AG04449 (cell line): ENCODE measurements at regions not wholly inside any gene's neighbourhood (a gene's known extent, or its start where the extent isn't known, plus 50 kb on each side); places are given as distances from the start of the nearest gene placed in this dataset.

Source experiments
- CTCF ChIA-PET: fragments of 350-600 bp; formaldehyde crosslinking; extraction: SDS; loops from one replicate; lab custom pipeline; 2021; ENCODE audit warnings: antibody characterized with exemption; lab: Yijun Ruan, JAX
- POLR2A ChIA-PET: fragments of 400-600, 350-600 bp; formaldehyde crosslinking; extraction: SDS; loops from one replicate; lab custom pipeline; 2020; ENCODE audit warnings: antibody characterized with exemption, inconsistent platforms; lab: Yijun Ruan, JAX
- DNase-seq: peaks from one replicate; pipeline ENCODE4 v3.0.0-alpha.2; 2010; ENCODE audit warnings: low read depth, low spot score
- H3K4me3 ChIP-seq: 2 replicates; pipeline ENCODE4 v1.5.1; 2011; ENCODE audit warnings: low read depth, mild to moderate bottlenecking, control low read depth, low read length
- TF ChIP-seq, protein P1 (sequence below): IDR thresholded peaks from one replicate; pipeline ENCODE4 v1.5.1; 2011; ENCODE audit warnings: mild to moderate bottlenecking, moderate library complexity, low read length, control low read depth, inconsistent platforms; ENCODE audit not compliant: insufficient read depth; ENCODE audit errors: missing control alignments

DNA sequence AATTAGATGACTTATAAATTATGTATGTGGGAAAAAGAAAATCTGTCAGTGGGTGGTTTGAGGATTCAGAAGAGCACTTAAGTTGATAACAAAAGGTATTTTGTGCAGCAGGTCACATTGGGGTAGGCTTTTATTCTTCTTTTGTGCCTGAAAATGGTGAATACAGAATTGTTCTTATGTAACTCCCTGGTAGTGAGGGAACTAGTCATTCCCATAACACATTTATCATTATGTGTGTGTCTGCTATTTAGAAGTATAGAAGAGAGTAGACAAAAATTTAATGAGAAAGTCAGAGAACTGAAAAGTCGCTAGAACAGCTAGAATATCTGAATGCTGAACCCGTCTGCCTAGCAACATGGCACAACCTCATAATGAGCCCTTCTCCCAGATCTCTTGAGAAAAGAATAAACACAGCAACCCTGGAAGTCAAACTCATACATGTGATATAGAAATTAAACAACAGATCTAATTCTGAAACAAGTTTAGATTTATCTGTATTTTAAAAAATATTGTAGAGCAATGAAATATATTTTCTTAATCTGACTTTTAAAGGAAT lies 111.8 kb upstream of the EDNRB start:
- ChIA-PET POLR2A (no interaction called here), CTCF (no interaction called here)
- TF ChIP-seq, protein P1, sequence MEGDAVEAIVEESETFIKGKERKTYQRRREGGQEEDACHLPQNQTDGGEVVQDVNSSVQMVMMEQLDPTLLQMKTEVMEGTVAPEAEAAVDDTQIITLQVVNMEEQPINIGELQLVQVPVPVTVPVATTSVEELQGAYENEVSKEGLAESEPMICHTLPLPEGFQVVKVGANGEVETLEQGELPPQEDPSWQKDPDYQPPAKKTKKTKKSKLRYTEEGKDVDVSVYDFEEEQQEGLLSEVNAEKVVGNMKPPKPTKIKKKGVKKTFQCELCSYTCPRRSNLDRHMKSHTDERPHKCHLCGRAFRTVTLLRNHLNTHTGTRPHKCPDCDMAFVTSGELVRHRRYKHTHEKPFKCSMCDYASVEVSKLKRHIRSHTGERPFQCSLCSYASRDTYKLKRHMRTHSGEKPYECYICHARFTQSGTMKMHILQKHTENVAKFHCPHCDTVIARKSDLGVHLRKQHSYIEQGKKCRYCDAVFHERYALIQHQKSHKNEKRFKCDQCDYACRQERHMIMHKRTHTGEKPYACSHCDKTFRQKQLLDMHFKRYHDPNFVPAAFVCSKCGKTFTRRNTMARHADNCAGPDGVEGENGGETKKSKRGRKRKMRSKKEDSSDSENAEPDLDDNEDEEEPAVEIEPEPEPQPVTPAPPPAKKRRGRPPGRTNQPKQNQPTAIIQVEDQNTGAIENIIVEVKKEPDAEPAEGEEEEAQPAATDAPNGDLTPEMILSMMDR = no peak
- no peak for DNase-seq
- H3K4me3 ChIP-seq = no peak overlapping the region

DNA sequence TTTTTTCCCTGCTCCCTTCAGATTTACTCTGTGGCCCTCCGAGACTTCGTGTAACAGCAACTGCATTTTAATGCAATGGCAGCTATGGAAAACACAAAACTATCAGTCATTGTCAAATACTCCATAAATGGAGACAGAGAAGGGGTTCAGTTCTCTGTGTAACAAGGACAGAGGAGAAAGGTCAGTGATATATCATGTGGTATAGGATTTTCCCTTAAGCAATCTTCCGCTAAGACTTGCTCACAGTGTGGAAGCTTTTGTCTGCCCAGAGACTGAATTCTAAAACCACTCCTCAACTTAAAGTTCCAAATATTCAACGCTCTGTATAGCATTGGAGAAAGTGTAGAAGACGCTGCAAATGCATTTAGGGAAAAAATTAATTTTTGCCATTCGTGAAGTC lies 111.3 kb upstream of the EDNRB start:
- POLR2A ChIA-PET = no interaction called here
- CTCF ChIA-PET = no interaction called here
- DNase-seq = no peak
- no peak overlapping the region for H3K4me3 ChIP-seq
- TF ChIP-seq, protein P1 = no peak

DNA sequence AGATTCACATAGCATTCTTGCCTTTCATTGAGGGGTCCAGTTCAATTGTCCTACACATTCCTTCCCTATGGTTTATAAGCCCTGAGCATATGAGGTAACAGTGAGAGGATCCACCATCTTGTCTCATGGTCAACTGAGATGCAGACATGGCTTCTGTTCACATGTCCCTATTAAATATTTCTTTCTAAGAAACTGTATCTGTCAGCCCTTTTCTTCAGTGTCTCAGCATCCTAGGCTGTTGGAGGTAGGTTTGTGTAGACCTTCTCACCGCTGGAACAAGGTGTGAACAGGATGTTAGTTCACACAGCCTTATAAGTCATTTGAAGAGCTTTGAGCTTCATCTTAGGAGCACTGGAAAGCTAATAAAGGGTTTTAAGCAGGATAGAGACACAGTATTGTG lies 110.3 kb upstream of the EDNRB start:
- no peak overlapping the region for H3K4me3 ChIP-seq
- POLR2A ChIA-PET = no interaction called here
- no peak for DNase-seq
- CTCF ChIA-PET = no interaction called here
- TF ChIP-seq, protein P1 = no peak

DNA sequence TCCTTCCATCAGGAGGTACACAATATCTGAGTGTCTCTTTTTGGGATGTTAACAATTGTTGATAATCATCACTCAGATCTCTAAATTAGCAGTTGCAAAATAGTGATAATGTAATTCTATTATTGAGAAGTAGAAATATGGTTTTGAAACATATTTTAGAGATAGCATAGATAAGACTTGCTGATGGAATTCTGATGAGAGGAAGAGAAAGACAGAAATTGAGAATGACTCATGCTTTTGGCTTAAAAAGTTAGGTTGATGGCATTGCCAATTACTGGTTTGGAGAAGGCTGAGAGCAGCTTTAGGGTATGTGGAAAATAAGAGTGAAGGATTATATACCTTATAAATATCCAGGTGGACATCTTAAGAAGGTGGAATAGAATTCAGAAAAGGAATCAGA lies 106.4 kb upstream of the EDNRB start:
- no peak for DNase-seq
- ChIA-PET CTCF (no interaction called here), POLR2A (no interaction called here)
- TF ChIP-seq, protein P1 = no peak
- H3K4me3 ChIP-seq = no peak overlapping the region

DNA sequence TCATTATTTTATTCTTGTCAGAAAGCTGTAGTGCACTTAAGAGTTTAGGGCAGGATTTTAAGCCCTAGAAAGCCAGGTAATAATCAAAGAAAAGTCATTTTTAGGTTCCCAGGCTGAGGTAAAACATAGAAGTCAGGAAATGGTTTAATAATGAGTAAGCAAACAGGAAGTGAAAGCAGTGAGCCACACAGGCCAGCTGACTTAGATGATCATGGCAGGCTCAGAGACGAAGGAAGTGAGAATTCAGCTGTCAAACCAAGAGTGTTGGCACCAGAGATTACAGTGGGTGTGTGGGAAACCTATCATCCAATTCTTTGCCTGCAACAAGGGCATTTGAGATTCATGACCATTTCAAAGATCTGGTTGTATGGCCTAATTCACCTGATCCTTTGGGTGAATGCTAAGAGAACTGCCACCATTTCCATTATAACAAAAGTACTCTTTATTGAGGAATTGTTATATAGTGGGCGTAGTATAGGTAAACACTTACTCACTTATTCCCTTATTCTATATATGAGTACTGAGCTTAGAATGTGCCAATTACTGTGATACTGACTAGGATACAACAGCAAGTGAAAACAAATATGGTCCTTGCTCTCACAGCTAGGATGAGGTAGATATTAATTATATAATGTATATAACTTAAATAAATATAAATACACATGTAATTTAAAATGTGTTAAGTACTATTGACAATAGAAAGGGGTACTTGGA lies 103.7 kb upstream of the EDNRB start:
- ChIA-PET POLR2A (no interaction called here), CTCF (no interaction called here)
- H3K4me3 ChIP-seq = no peak overlapping the region
- TF ChIP-seq, protein P1 = no peak
- no peak for DNase-seq

DNA sequence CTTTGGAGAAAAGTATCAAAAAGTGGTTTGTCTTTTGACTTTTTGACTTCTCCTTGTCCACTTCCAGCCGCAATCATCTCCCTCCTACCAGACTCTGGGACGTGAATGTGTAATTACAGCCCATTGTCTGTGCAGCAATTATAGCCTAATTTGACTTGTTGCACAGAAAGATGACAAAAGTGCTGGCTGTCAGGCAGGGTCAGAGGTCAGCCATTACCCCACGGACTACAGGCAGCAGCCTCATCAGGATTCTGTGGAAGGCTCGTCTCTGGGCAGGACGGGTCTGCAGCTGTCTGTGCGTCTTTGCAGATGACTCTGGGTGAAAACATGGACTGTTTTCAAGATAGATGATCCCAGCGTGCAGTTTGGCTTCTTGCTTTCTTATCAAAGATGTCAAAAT lies 102.2 kb upstream of the EDNRB start:
- DNase-seq = no peak
- no peak overlapping the region for H3K4me3 ChIP-seq
- ChIA-PET CTCF (no interaction called here), POLR2A (no interaction called here)
- TF ChIP-seq, protein P1 = no peak
